GM11168 (cell line): ENCODE measurements at regions not wholly inside any gene's neighbourhood (a gene's known extent, or its start where the extent isn't known, plus 50 kb on each side); places are given as distances from the start of the nearest gene placed in this dataset.

Source experiments
- in situ Hi-C: fragments of 300-500 bp; cut with MboI; formaldehyde crosslinking; loops from one replicate; pipeline ENCODE4 v1.12.0; 2022; ENCODE audit warnings: low sequenced_read_pairs; ENCODE audit not compliant: unreplicated experiment

DNA sequence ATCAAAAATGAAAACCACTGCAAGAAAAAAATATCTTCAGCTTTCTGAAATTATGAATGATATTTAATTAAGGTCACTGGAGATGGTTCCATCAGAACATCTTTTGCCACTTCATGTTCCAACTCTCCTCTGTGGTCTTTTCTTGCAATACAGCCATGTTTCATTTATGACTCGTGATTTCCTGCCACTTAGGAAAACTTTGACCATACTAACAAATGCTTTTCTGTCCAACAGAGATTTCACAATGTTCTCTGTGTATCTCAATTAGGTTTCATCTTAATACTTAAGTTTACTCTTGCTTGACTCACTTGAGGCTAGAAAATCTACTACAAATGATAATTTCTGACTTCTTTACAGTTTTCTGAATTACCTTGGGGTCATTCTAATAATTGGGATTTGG is 330.9 kb downstream of the CXXC4 start:
- in situ Hi-C loops: no loop called here

DNA sequence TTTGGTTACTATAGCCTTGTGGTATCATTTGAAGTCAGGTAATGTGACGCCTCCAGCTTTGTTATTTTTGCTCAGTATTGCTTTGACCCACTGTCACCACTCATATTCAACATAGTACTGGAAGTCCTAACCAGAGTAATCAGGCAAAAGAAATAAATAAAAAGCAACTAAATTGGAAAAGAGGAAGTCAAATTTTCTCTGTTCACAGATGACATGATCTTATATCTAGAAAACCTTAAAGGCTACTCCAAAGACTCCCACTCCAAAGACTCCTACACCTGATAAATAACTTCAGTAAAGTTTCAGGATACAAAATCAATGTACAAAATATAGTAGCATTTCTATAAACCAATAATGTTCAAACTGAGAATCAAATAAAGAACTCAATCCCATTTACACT is 348.6 kb downstream of the CXXC4 start:
- in situ Hi-C loops: no loop called here

DNA sequence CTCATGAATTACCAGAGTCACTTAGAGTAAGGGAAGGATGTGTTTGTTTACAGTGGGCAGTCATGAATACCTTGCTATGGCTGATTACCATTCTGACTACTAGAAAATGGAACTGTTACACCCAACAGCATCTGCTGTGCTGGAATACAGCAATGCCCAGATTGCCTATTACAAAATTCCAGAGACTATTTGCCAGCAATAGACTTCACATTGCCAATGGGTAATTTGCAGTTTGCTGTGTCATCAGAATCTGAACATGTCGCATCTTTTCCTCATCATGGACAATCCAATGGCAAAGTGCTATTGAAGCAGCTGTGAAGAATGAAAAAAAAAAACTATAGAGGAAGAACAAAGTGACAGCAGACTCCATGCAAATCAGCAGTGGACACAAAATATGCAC is 356.6 kb downstream of the CXXC4 start:
- in situ Hi-C loops: no loop called here

DNA sequence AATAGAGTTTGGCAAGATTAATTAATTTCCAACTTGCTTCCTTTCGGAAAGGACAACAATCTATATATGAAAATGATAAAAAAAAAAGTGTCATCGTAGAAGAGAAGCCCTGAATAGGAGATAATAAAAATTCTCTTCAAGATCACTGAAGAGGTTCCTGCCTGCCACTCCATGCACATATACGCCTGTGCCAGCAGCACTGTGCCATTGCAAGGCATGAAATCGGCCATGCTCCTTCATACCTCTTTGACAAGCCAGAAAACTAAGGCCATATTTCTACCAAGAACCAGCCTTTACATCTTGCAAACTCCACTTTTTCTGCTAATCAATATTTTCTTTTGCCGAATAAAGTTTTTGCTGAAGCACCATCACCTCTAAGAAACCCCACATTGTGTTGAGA is 365.5 kb downstream of the CXXC4 start:
- in situ Hi-C loops: no loop called here

DNA sequence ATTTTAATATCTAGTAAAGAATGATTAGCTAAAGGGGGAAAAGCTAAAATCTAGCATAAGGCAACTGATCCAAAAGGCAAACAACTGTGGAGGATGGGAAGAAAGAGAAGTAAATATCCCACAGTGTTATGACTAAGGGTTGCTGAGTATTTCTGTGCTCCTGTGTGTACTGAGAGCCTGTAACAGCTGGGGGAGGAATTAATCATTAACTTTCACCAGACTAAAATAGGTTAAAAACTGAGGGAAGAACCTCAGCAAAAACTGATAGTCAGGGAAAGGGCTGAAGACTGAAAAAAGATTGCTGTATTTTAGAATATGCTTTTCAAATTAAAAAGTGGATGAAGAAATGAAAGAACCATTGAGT is 365.9 kb downstream of the CXXC4 start:
- in situ Hi-C loops: no loop called here

DNA sequence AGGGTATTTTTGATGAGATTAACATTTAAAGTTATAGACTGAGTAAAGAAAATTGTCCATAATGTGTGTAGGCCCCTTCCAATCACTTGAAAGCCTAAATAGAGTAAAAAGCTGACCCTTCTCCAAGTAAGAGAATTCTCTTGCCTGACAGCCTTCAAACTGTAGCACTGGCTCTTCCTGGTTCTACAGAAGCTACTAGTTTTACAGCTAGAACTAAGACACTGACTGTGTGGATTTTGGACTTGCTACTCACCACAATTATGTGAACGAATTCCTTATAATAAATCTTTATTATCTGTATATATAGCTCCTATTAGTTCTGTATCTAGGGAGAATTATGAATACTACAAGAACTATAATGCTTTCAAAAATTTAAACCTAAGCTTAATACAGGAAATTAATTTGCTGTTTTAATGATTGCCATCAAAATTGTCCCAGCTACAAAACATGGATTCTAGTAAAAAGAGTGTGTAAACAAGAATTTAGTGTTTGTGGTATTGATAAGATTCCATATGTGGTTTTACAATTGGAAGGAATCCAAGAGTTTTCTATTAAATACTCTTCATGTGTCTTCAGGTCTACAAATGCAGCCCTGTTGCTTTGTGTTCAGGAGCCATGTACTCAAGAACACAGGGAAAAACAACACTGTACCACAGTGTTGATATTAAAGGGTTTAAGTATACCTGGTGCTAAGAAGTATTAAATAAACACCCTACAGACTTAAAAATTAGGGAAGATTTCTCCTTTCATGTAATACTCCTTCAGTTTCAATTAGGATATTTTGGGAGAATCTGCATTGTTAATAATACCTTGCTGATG is 366.5 kb downstream of the CXXC4 start:
- in situ Hi-C loops: no loop called here

DNA sequence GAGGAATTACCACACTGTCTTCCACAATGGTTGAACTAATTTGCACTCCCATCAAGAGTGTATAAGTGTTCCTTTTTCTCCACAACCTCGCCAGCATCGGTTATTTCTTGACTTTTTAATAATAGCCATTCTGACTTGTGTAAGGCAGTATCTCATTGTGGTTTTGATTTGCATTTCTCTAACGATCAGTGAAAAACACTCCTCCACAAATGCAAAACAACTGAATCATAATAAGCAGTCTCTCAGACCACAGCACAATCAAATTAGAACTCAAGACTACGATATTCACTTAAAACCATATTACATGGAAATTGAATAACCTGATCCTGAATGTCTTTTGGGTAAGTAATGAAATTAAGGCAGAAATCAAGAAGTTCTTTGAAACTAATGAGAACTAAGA is 371.7 kb downstream of the CXXC4 start:
- in situ Hi-C loops: no loop called here

DNA sequence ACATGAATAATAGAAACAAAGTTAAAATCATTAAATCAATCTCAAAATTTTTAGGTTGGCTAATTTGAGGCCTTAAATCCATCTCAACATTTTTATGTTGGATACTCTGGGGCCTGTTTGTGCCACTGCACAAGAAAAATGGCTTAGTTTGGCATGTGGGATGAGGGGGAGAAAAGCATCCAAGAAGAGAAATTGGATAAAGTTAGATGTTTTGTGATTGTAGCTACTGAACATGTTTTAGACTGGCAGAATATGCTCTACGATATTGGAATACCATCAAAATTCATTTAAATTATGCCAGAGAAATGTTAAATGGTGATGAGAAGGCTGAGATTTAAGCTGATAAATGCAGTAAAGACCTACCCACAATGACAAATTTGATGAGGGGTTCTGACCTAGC is 376.9 kb downstream of the CXXC4 start:
- in situ Hi-C loops: no loop called here

DNA sequence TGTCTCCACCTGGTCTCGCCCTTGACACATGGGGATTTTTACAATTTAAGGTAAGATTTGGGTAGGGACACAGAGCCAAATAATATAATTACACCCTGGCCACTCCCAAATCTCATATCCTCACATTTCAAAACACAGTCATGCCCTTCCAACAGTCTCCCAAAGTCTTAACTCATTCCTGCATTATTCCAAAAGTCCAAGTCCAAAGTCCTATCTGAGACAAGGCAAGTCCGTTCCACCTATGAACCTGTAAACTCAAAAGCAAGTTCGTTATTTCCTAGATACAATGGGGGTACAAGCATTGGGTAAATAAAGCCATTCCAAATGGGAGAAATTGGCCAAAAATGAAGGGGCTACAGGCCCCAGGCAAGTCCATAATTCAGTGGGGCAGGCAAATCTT is 380.8 kb downstream of the CXXC4 start:
- in situ Hi-C loops: no loop called here

DNA sequence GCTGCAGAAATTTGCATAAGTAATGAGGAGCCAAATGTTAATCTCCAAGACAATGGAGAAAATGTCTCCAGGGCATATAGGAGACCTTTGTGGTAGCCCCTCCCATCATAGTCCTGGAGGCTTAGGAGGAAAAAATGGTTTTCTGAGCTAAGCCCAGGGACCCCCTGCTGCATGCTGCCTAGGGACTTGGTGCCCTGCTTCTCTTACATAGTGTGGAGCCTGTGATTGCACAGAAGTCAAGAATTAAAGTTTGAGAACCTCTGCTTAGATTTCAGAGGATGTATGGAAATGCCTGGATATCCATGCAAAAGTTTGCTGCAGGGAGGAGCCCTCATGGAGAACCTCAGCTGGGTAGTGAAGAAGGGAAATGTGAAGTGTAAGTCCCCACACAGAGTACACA is 379.4 kb upstream of the TACR3 start:
- in situ Hi-C loops: no loop called here

DNA sequence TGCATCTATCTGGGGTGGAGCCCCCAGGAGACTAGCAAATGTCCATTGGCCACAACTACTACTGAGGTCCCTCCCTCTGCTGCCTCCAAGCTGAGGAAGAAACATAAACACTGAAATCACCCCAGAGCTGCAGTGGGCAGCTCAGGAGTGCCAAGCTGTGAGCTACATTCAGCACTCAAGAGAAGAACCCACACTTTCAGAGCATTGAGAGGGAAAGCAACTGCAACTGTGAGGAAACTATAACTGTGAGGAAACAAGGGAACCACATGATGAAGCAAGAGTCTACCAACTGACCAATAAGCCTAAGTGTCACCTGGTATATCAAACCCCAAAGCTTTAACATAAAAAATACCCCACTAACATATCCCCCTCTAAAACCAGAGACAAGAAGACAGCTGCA is 373.5 kb upstream of the TACR3 start:
- in situ Hi-C loops: no loop called here

DNA sequence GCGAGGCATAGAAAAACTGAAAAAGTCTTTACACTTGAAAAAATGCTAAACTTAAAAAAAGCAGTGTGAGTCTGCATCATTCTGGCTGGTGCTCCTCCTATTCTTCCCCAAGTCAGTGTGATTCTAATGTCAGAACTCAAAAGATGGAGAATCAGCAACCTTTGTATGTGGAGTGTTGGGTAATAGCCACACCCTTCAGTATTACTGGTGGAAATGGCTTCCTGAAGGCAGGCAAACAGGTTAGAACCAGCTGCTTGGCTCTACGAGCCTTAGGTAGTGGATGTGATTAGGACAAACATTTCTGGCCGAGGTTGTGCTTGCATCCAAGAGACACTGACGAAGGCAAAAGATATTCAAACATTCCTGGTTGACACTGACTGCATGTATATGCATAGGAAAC is 353.4 kb upstream of the TACR3 start:
- in situ Hi-C loops: loop anchor here (25.0 kb wide), 1 partner anchor 1389 kb away; the partner anchor contains the start of gene PPA2

DNA sequence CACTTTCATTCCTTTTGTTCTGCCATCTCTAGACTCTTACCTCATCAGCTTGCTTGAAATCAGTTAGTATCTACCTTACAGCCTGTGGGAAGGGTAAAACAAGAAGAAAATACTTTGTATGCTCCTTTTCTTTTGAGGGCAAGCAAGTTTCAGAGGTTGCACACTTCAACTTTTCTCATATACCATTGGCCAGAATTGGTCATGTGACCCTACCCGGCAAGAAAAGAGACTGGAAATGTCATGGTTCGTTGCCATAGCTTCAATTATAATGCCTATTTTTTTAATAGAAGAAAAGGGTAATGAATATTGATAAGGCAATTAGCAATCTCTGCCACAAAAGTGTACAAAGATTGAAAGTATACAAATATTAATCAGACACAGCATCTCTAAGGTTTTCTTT is 346.7 kb upstream of the TACR3 start:
- in situ Hi-C loops: loop anchor here (10.0 to 25.0 kb wide), 2 partner anchors 778 to 1396 kb away; partner anchors contain the start of gene PPA2

DNA sequence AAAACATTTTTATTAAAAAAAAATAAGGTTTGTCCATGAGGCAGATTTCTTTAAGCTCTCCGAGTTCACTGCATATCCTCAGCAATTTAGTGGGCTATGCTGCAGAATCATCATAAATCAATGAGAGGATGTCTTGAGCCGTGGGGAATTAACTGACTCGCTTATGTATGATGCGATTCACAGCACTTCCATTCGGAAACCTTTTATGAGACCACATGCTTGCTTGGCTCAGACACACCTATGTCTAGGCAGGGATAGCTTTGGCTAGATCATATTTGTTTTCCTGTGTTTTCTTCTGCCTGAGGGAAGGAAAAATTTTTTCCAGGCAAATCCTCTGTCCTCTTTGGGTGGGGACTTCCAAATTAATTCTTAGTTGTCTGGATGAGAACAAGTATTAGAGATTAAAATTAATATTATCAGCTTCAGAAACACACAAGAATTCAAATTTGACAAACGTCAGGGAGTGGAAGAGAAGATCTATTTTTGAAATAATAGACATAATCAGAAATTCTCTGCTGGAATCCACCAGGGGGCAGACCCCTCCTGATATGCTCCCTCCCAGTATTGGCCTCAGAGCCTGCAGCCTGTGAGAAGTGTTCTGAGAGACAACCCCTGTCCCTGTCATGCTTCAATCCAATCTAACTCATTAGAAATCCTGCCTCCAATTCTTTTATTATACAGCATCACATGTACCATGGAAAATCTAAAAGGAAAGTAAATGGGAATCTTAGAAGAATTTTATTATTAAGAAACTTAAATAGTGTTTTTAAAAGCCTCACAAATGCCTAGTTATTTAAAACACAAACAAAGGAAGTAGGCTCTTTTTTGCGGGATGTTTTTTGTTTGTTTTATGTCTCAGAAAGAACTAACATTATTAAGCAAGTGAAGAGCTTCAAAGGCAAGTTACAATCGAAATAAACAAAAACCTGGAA is 345.1 kb upstream of the TACR3 start:
- in situ Hi-C loops: loop anchor here (10.0 to 25.0 kb wide), 2 partner anchors 780 to 1397 kb away; partner anchors contain the start of gene PPA2

DNA sequence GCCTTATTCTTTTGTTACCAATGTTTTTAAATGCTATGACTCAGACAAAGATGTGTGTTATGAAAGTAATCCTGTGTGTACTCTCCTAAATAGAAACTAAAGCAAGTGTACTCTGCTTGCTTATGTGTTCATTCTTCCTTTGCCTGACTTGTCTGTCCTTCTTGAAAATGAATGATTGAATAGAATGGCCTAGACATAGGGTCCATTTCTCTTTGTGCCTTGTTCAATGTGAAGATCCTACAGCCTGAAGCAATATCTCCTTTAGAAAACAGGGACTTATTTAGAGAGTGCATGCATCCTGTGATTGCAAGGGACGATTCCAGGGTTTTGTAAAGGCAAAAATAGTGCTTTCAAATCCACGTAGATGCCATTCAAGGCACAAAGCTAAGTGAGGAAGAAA is 343.6 kb upstream of the TACR3 start:
- in situ Hi-C loops: loop anchor here (10.0 to 25.0 kb wide), 2 partner anchors 781 to 1399 kb away; partner anchors contain the start of gene PPA2

DNA sequence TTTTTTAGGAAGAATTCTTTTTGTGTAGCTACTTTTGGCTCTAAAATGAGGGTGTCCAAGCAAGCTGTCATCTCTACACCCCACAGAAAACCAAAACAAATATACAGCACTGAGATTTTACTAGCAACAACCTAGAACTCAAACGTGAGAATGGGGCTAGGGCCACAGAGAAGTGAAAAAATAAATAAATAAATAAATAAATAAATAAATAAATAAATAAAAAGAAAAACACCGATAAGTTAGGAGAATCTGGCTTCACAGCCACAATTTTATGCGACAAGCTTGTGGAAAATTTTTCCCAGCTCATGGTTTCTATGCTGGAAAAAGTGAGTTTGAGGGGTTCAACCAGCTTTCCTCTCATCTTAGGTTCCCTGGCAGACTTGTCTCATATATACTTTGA is 324.6 kb upstream of the TACR3 start:
- in situ Hi-C loops: no loop called here

DNA sequence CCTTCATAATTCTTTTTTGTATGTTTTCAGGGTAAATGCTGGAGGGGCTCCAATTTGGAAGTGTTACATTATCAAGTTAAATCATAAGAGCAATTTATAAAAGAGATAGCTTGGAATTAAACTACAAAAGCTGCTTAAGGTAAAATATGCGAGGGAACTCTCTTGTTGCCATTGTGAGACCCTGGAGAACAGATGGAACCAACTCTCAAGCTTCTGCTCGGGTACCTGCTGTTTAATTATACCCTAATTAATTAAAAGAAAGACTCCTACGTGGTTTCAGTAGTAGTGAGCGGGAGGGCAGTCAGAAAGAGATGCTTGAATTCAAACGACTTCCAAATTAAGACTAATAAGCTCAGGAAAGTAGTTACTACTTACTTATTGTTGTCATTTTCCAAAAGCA is 313.1 kb upstream of the TACR3 start:
- in situ Hi-C loops: no loop called here

DNA sequence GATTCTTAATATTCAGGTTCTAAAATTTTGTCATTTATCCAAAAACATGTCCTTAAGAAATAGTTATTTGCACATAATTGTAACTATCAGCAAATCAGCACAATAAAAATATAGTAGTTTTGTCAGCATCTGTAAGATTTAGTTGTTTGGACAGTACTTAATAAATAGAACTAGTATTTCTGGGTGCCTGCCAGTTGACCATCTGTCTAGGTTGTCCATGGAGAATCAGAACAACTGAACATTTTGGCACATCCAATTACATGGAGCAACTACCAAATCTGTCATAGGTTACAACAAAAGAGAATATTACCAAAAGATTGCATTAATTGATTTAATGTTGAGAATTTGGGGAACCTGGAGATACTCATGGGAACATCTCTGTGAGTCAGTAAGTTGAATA is 305.5 kb upstream of the TACR3 start:
- in situ Hi-C loops: no loop called here

DNA sequence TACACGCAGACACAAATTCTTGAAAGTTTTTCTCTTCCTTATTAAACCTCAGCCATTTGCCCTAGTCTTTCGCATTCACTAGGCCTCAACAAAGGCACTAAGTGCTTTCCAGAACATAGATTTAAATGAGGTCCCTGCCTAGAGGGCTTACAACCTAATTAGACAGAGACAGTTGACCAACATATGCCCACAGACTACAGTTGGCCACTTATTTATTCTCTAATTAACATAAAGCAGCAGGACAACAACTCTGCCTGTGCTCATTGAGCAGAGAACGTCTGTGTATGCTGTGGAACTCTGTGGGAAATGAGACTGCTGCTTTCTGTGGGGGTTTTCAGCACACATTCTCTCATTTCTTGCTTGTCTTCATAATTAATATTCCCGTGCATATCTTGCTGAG is 303.0 kb upstream of the TACR3 start:
- in situ Hi-C loops: no loop called here

DNA sequence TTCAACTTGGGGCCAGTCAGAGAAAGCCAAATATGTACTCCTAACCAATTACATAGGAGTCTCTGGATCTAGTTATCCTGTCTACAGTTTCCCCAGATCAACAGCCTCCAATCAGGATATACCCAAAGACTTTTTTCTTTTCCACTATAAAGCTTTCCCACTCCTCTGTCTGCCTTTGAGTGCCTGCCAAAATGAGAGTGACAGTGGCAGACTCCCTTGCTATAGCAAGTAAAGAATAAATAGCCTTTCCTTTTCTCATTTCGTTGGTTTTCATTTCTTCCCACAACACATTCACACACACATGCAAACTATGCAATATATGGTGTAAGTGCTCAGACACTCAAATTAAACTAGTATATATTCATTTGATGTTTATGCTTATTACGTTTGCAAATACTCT is 302.4 kb upstream of the TACR3 start:
- in situ Hi-C loops: no loop called here

DNA sequence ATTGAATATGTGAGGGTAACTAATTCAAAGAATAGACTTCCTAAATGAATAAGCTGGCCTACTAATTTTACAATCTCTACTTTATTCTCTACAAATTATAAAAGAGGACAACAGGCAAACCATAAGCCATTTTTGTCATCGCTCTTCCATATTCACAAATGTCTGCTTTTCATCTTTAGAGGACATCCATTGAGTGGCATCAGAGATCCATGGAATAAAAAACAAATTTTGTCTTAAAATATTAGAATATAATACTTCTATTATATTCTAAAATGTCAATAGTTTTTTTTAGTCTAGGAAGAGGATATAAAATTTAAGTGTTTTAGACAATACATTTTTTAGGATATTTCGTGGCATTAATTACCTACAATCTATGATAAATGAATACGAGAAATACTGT is 300.9 kb upstream of the TACR3 start:
- in situ Hi-C loops: no loop called here
